Panc1 (cell line): ENCODE measurements at regions not wholly inside any gene's neighbourhood (a gene's known extent, or its start where the extent isn't known, plus 50 kb on each side); places are given as distances from the start of the nearest gene placed in this dataset.

Source experiments
- ATAC-seq: fragments of 200-7000 bp; cut with Tn5 transposase; 2 replicates; pipeline ENCODE4 v1.9.1; 2020; ENCODE audit warnings: mild to moderate bottlenecking, moderate library complexity
- BruUV-seq: library from RNA; stranded (reverse); fragments of 400-500 nt; replicated peaks from 2 replicates; lab custom pipeline; 2021; lab: Mats Ljungman, UMichigan
- CTCF ChIA-PET: fragments of 300-600 bp; sonication (Branson Sonifier 250); formaldehyde crosslinking; loops from one replicate; lab custom pipeline; 2022; ENCODE audit warnings: antibody characterized with exemption; lab: Charles Lee
- POLR2A ChIA-PET: fragments of 300-600 bp; sonication (Branson Sonifier 250); formaldehyde crosslinking; loops from one replicate; lab custom pipeline; 2022; ENCODE audit warnings: antibody characterized with exemption; lab: Charles Lee
- DNase-seq: peaks from one replicate; pipeline ENCODE4 v3.0.0-alpha.2; 2010; ENCODE audit warnings: low read depth, low spot score
- H3K27ac ChIP-seq: 2 replicates; pipeline ENCODE4 v1.5.1; 2011; ENCODE audit warnings: mild to moderate bottlenecking, low read length, inconsistent platforms
- H3K27me3 ChIP-seq: fragments of 200-500 bp; sonication (Bioruptor generic); 2 replicates; pipeline ENCODE4 v1.6.0; 2014; ENCODE audit warnings: low read length, inconsistent platforms; ENCODE audit not compliant: control insufficient read depth, insufficient read depth
- H3K36me3 ChIP-seq: fragments of 200-500 bp; sonication (Bioruptor generic); 2 replicates; pipeline ENCODE4 v1.5.1; 2014; ENCODE audit warnings: inconsistent platforms, mild to moderate bottlenecking, low read length, moderate library complexity; ENCODE audit not compliant: control insufficient read depth, insufficient read depth
- H3K4me1 ChIP-seq: 2 replicates; pipeline ENCODE4 v1.5.1; 2011; ENCODE audit warnings: inconsistent platforms, mild to moderate bottlenecking, low read length, moderate library complexity; ENCODE audit not compliant: control insufficient read depth, insufficient read depth
- H3K4me3 ChIP-seq, 2 experiments: 2 replicates each; pipeline ENCODE4 v1.5.1; 2011 to 2012; ENCODE audit warnings: low read depth in 2 of 2, low read length in 2 of 2, mild to moderate bottlenecking in 2 of 2, inconsistent platforms in 1 of 2, moderate library complexity in 1 of 2
- H3K9me3 ChIP-seq: fragments of 200-500 bp; sonication (Bioruptor generic); 2 replicates; pipeline ENCODE4 v1.5.1; 2014; ENCODE audit warnings: low read depth, mild to moderate bottlenecking, inconsistent platforms, low read length, moderate library complexity; ENCODE audit not compliant: control insufficient read depth, insufficient read depth
- CTCF ChIP-seq: fragments of 450-650 bp; IDR thresholded peaks from 2 replicates; pipeline ENCODE4 v1.5.1; 2017; ENCODE audit warnings: mild to moderate bottlenecking
- TCF7L2 ChIP-seq: IDR thresholded peaks from 2 replicates; pipeline ENCODE4 v1.6.1; 2011; ENCODE audit warnings: mild to moderate bottlenecking, low read depth, low read length, inconsistent platforms
- in situ Hi-C: cut with HindIII; loops from 2 replicates; pipeline ENCODE4 v1.10.0; 2016; ENCODE audit warnings: low sequenced_read_pairs, low pct_unique_long_range_greater_than_20kb
- intact Hi-C: fragments of 100-400 bp; cut with micrococcal nuclease; formaldehyde crosslinking; loops from one replicate; pipeline ENCODE4 v1.10.0; 2022; ENCODE audit not compliant: unreplicated experiment

GRCh38 chr6:47427680-47428079 lies 49.9 kb upstream of the CD2AP start:
- TF ChIP-seq CTCF (0 out of 2 replicates have a peak, but pooled peaks have one; percentile 5), TCF7L2 (no peak)
- Histone ChIP-seq H3K27me3 (no peaks in the 10 kb centered on the region), H3K9me3 (no peaks in the 10 kb centered on the region), H3K4me3 (no peak overlapping the region), H3K4me1 (no peaks in the 10 kb centered on the region), H3K27ac (no peak overlapping the region), H3K36me3 (no peaks in the 10 kb centered on the region)
- no TSS peak for BruUV-seq
- ATAC-seq (no peak), DNase-seq (no peak)
- ChIA-PET CTCF (no interaction called here), POLR2A (no interaction called here)
- in situ Hi-C loops (no loop called here), intact Hi-C loops (no loop called here)
